Esophagus squamous epithelium (tissue), 4 donors: ENCODE measurements at regions not wholly inside any gene's neighbourhood (a gene's known extent, or its start where the extent isn't known, plus 50 kb on each side); places are given as distances from the start of the nearest gene placed in this dataset.
"Not testable (repeated sequence)": the region's sequence is repeated elsewhere in the genome, so short reads cannot be mapped to it uniquely, and the experiment has no call there.

ENCODE experiments used
- CTCF ChIP-seq, 6 experiments: fragments of 450-650 bp in 4 of 6; fragments of 200-600 bp in 2 of 6; sonication (generic) in 2 of 6; IDR thresholded peaks; one replicate each; pipeline ENCODE4 v1.5.1; 2016 to 2019; ENCODE audit warnings: antibody characterized with exemption in 6 of 6, mild to moderate bottlenecking in 4 of 6, moderate library complexity in 4 of 6
- POLR2A ChIP-seq, 4 donors: fragments of 450-650 bp; IDR thresholded peaks; one replicate each; pipeline ENCODE4 v1.6.1; 2017; ENCODE audit warnings: antibody characterized with exemption in 4 of 4, mild to moderate bottlenecking in 4 of 4, moderate library complexity in 3 of 4

- not testable (repeated sequence) for TF ChIP-seq POLR2A, CTCF (IDR thresholded peaks at IDR 0.05)
Observed at GRCh38 chr17:70293564-70294310, 124.4 kb downstream of the KCNJ2 start.
